Skeletal muscle tissue (tissue), 3 donors: ENCODE measurements at regions not wholly inside any gene's neighbourhood (a gene's known extent, or its start where the extent isn't known, plus 50 kb on each side); places are given as distances from the start of the nearest gene placed in this dataset.
"Not testable (repeated sequence)": the region's sequence is repeated elsewhere in the genome, so short reads cannot be mapped to it uniquely, and the experiment has no call there.

Source experiments
- H3K27ac ChIP-seq: one replicate; pipeline ENCODE4 v1.7.0; 2013; ENCODE audit warnings: mild to moderate bottlenecking, low read depth, low read length, inconsistent platforms
- H3K27me3 ChIP-seq, 3 donors: one replicate each; pipeline ENCODE4 v1.7.0; 2013; ENCODE audit warnings: low read length in 3 of 3; ENCODE audit not compliant: control insufficient read depth in 3 of 3, insufficient read depth in 3 of 3
- H3K36me3 ChIP-seq, 3 donors: one replicate each; pipeline ENCODE4 v1.7.0; 2013; ENCODE audit warnings: low read length in 3 of 3; ENCODE audit not compliant: control insufficient read depth in 3 of 3, insufficient read depth in 3 of 3
- H3K4me1 ChIP-seq, 3 donors: one replicate each; pipeline ENCODE4 v1.7.0; 2013; ENCODE audit warnings: low read length in 3 of 3, mild to moderate bottlenecking in 3 of 3; ENCODE audit not compliant: control insufficient read depth in 3 of 3, insufficient read depth in 3 of 3
- H3K4me3 ChIP-seq, 3 donors: one replicate each; pipeline ENCODE4 v1.7.0; 2013; ENCODE audit warnings: low read length in 3 of 3
- H3K9ac ChIP-seq, 3 donors: one replicate each; pipeline ENCODE4 v1.7.0; 2013; ENCODE audit warnings: low read length in 3 of 3, mild to moderate bottlenecking in 3 of 3, moderate library complexity in 2 of 3, low read depth in 1 of 3
- H3K9me3 ChIP-seq, 3 donors: one replicate each; pipeline ENCODE4 v1.7.0; 2013; ENCODE audit warnings: low read length in 3 of 3; ENCODE audit not compliant: control insufficient read depth in 3 of 3
- donor health status: Osteomylitis.

DNA sequence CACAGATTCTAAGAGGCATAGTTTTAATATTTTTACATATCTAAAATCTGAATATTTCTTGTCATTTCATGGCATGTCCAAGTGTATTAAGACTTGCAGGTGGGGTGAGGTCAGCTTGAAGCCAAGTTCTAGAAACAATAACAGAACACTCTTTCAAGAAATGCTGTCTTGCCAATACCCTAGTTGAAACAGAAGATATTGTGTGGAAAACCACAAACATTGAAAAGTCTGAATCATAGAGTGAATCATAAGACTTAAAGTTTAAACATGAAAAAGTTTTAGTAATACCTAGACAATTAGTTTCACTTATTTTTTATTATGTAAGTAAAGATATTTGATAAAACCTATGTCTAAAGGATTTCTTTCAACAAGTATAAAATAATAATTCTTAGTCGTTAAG lies 191.5 kb upstream of the CAND1 start:
- Histone ChIP-seq H3K4me1 (no peaks in the 10 kb centered on the region), H3K4me3 (no peak overlapping the region), H3K27ac (no peak overlapping the region), H3K36me3 (no peaks in the 10 kb centered on the region), H3K9ac (no peak overlapping the region), H3K9me3 (no peaks in the 10 kb centered on the region), H3K27me3 (no peaks in the 10 kb centered on the region)

DNA sequence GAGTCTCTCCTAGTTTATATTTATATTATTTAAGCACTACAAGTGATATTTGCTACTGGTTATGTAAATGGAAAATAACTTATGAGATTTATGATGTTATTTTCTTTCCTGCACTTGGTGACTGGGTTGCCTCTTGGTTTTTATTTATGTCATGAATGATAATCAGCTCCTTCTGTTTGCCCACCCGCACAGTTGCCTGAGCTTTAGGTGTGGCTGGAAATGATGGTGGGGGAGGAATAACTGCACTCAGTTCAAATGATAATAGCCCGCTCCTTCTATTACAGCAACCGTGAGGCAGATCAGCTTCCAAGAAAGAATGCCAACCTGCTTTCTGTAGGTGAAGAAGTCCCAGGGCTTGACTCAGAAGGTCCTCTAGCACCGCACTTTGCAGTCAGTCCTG lies 190.2 kb upstream of the CAND1 start:
- H3K27me3 ChIP-seq: no peaks in the 10 kb centered on the region
- H3K27ac ChIP-seq: no peak overlapping the region
- no peak overlapping the region for H3K4me3 ChIP-seq
- no peaks in the 10 kb centered on the region for H3K9me3 ChIP-seq
- H3K4me1 ChIP-seq: no peaks in the 10 kb centered on the region
- H3K36me3 ChIP-seq: no peaks in the 10 kb centered on the region
- no peak overlapping the region for H3K9ac ChIP-seq

DNA sequence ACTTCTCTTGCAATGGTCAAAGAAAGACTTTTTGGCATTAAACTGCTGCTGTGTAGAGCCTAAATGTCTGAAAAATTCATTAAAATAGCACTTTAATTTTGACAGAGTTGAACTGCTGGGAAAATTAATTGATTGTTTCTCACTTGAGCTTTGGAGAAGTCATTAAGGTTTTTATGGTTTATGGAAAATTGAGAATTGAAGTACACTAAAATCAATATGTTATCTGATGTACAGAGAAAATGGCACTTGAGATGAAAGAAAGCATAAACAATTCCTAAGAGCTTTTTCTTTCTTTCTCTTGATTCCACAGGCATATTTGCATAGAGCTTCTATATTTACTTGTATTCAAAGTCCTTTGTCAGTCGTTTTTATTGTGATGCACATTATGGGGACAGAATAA lies 188.5 kb upstream of the CAND1 start:
- H3K27me3 ChIP-seq: peaks cover 0 to 3% (median 0%) of the 10 kb centered on the region in 3 donors
- H3K36me3 ChIP-seq: no peaks in the 10 kb centered on the region
- H3K4me1 ChIP-seq: no peaks in the 10 kb centered on the region
- no peaks in the 10 kb centered on the region for H3K9me3 ChIP-seq
- H3K9ac ChIP-seq: no peak overlapping the region
- no peak overlapping the region for H3K4me3 ChIP-seq
- no peak overlapping the region for H3K27ac ChIP-seq

DNA sequence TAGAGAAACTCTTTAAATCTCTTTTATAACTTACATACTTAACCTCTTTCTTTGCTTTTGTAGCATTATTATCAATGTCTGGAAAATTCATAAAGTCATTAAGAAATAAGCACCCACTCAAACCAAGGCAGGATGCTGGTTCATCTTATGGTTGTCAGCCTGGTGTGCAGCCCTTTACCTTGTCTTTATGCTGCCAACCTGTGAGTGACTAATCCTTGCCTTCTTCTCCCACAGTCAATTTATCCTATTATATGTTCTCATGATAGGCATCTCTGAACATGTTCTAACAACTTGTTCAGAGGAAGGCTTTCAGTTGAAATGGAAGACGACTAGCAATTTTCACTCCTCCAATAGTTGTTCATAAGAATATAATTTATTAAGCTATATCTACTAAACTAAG lies 186.9 kb upstream of the CAND1 start:
- H3K4me3 ChIP-seq: no peak overlapping the region
- H3K27ac ChIP-seq: no peak overlapping the region
- H3K9me3 ChIP-seq: no peaks in the 10 kb centered on the region
- H3K27me3 ChIP-seq: peaks cover 0 to 3% (median 0%) of the 10 kb centered on the region in 3 donors
- no peak overlapping the region for H3K9ac ChIP-seq
- no peaks in the 10 kb centered on the region for H3K36me3 ChIP-seq
- H3K4me1 ChIP-seq: no peaks in the 10 kb centered on the region

DNA sequence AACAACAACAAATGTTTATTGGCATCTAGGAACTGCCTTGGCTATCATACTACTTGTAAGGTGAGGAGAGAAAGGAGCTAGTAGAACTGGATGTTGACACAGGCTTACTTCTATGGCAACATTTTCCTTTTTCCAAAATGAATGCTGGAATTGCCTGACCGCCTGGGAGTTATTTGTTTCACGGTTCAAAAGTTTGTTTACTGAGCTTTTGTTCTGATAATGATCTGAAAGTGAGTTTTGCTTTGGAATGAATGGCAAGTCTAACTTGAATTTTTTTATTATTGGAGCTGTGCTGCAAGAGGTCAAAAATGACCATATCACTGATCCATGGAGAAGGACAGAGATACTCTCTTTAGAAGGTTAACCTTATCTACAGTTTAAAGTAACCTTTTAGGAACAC lies 183.5 kb upstream of the CAND1 start:
- H3K36me3 ChIP-seq: no peaks in the 10 kb centered on the region
- no peaks in the 10 kb centered on the region for H3K9me3 ChIP-seq
- no peak overlapping the region for H3K9ac ChIP-seq
- H3K4me3 ChIP-seq: no peak overlapping the region
- H3K27ac ChIP-seq: no peak overlapping the region
- peaks cover 0 to 3% (median 0%) of the 10 kb centered on the region in 3 donors for H3K27me3 ChIP-seq
- no peaks in the 10 kb centered on the region for H3K4me1 ChIP-seq

DNA sequence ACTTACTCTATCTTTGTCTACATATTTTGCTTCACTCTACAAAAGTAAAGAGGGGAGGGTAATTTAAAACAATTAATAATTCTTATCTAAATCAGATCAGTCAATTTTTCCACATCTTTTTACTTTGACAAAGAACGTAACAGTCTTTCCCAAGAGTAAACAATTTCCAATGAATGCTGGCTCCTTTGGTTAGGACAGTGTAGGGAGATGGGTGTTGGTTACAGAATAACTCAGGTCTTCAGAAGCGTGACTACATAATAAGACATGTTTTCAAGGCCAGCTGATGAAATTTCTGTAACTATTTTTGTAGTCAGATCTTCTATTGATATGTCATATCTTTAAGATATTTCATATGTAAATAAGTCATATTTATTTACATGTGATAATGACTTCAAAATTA lies 183.0 kb upstream of the CAND1 start:
- Histone ChIP-seq H3K9me3 (no peaks in the 10 kb centered on the region), H3K4me3 (no peak overlapping the region), H3K9ac (no peak overlapping the region), H3K36me3 (no peaks in the 10 kb centered on the region), H3K4me1 (no peaks in the 10 kb centered on the region), H3K27me3 (peaks cover 0 to 3% (median 1%) of the 10 kb centered on the region in 3 donors), H3K27ac (no peak overlapping the region)

DNA sequence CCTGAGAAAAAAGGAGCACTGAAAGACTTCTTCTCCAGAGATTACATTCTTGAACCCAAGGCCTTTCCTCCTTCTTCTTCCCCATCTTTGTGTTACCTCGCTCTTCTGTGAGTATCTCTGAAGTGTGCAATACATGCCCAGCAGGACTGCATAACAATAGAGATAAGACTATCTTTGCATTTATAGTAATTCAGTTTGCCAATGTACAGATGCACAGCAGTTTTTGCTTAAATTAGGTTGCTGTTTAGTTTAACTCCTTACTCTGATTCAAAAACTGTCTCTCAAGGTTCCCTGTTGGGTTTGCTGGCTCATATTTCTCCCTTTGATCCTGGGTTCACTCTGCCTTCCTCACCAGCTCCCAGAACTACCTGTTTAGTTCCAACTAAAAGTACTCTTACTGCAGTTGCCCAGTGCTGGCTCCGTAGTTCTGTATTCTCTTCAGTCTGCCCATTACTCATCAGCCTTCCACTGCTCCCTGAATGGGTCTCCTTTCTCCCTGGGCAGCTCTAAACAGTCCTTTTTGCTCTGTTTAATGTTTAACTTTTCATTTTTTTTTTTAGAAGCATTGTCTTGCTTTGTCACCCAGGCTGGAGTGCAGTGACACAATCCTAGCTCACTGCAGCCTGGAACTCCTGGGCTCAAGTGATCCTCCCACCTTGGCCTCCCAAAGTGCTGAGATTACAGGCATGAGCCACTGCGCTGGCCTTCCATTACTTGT lies 180.6 kb upstream of the CAND1 start:
- Histone ChIP-seq H3K36me3 (no peaks in the 10 kb centered on the region), H3K27ac (no peak overlapping the region), H3K27me3 (peaks cover 0 to 3% (median 2%) of the 10 kb centered on the region in 3 donors), H3K9me3 (no peaks in the 10 kb centered on the region), H3K4me1 (no peaks in the 10 kb centered on the region), H3K9ac (no peak overlapping the region), H3K4me3 (no peak overlapping the region)

DNA sequence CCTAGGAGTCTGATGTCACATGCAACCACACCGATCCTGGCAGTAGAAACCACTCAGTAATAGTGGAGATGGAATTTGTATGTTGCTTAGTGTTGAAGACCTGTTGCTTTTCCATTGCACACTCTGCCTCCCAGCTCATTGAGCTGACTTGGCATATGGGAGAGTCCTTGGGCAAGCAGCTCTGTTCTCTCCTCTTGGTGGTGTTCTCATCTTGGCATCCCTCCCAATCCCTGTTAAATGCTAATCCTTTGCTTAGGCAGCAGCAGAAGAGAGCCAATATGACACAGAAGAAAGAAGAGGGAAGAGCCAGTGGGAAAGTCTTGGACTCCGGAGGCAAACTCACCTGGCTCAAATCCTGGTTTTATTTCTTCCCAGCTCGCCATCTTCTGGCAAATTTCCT lies 178.0 kb upstream of the CAND1 start:
- Histone ChIP-seq H3K9ac (no peak overlapping the region), H3K4me1 (no peaks in the 10 kb centered on the region), H3K4me3 (no peak overlapping the region), H3K36me3 (no peaks in the 10 kb centered on the region), H3K9me3 (no peaks in the 10 kb centered on the region), H3K27ac (no peak overlapping the region), H3K27me3 (peaks cover 0 to 2% (median 0%) of the 10 kb centered on the region in 3 donors)

DNA sequence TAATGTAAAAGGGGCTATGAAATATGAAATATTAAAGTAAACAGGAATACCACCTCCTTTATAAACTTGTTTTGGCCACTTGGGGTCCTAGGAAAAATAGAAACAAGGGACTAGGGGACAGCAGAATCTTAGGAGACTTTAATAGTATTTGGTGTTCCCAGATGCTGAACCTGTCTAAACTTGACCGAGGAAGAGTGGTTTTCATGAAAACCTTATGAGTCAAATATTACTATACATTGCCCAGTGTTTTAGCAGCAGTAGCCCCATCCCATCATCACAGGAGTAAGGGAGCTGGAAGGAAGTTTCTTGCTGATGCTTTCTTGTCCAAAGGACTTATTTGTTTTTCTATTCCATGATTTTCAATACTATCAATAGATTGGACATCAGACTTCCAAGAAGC lies 177.5 kb upstream of the CAND1 start:
- no peak overlapping the region for H3K4me3 ChIP-seq
- H3K36me3 ChIP-seq: no peaks in the 10 kb centered on the region
- H3K4me1 ChIP-seq: no peaks in the 10 kb centered on the region

DNA sequence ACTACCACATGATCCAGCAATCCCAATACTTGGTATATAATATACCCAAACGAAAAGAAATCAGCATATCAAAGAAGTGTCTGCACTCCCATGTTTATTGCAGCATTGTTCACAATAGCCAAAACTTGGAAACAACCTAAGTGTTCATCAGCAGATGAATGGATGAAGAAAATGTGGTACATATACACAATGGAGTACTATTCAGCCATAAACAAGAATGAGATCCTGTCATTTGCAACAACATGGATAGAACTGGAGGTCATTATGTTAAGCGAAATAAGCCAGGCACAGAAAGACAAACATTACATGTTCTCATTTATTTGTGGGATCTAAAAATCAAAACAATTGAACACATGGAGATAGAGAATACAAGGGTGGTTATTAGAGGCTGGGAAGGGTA lies 176.2 kb upstream of the CAND1 start:
- not testable (repeated sequence) for H3K4me3 ChIP-seq, H3K4me1 ChIP-seq, H3K27me3 ChIP-seq, H3K9me3 ChIP-seq, H3K36me3 ChIP-seq, H3K27ac ChIP-seq, H3K9ac ChIP-seq

More for the DNA sequence above, 177.5 kb upstream of the CAND1 start:
- Histone ChIP-seq H3K27me3 (peaks cover 0 to 2% (median 0%) of the 10 kb centered on the region in 3 donors), H3K27ac (no peak overlapping the region), H3K9me3 (no peaks in the 10 kb centered on the region), H3K9ac (no peak overlapping the region)
